Nephron progenitor cell (in vitro differentiated cells): ENCODE measurements at regions not wholly inside any gene's neighbourhood (a gene's known extent, or its start where the extent isn't known, plus 50 kb on each side); places are given as distances from the start of the nearest gene placed in this dataset.
A peak's percentile ranks its signal among the peaks of the same experiment; 100 is the strongest.

Source experiments
- DNase-seq: peaks from one replicate; pipeline ENCODE4 v3.0.0; 2021
- H3K27ac Mint-ChIP-seq: 2 replicates; pipeline ENCODE4 v1.8.0; 2021; ENCODE audit warnings: mild to moderate bottlenecking, moderate library complexity, mixed read lengths
- H3K27me3 Mint-ChIP-seq: 2 replicates; pipeline ENCODE4 v1.8.0; 2021; ENCODE audit warnings: mild to moderate bottlenecking, low read depth, mixed read lengths; ENCODE audit not compliant: poor library complexity
- H3K36me3 Mint-ChIP-seq: 2 replicates; pipeline ENCODE4 v1.8.0; 2021; ENCODE audit warnings: low read depth, mixed read lengths
- H3K4me1 Mint-ChIP-seq: 2 replicates; pipeline ENCODE4 v1.8.0; 2021; ENCODE audit warnings: mixed read lengths
- H3K4me3 Mint-ChIP-seq: 2 replicates; pipeline ENCODE4 v1.8.0; 2021; ENCODE audit warnings: mild to moderate bottlenecking, moderate library complexity, mixed read lengths
- H3K9me3 Mint-ChIP-seq: 2 replicates; pipeline ENCODE4 v1.8.0; 2021; ENCODE audit warnings: mild to moderate bottlenecking, moderate library complexity, mixed read lengths
- CTCF ChIP-seq: fragments of 200-600 bp; sonication (generic); IDR thresholded peaks from 2 replicates; pipeline ENCODE4 v1.5.0; 2021; ENCODE audit warnings: antibody characterized with exemption

DNA sequence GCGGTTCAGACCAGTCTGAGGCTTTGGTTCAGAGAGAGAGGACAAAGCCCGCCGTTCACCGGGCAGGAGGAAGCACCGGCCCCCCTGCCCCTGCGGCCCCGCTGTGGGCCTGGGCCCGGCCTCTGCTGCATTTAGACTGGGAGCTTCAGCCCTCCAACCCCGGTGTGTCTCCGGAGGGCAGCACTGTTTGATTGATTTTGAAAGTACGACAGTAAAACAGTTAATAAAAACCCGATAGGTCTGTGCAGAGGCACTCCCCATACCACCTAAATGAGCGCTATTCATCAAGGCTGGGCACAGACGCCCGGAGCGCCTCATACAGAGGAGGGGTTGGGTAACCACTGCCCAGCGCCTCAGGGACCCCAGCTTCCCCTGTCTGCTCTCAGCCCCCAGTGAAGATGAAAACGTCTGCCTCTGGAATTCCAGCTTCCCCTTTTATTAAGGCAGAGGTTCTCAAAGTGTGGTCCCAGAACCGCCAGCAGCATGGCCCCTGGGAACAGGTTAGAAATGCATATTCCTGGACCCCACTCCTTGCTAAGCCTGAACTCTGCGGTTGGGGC, 256.7 kb upstream of the TLE3 start:
- no peak overlapping the region for H3K27ac Mint-ChIP-seq
- H3K9me3 Mint-ChIP-seq, result no peaks in the 10 kb centered on the region
- H3K36me3 Mint-ChIP-seq, result no peaks in the 10 kb centered on the region
- H3K4me1 Mint-ChIP-seq, result peaks cover 53% of the 10 kb centered on the region
- H3K4me3 Mint-ChIP-seq, result no peak overlapping the region
- no peak for TF ChIP-seq CTCF
- H3K27me3 Mint-ChIP-seq, result peaks cover 33% of the 10 kb centered on the region
- peak; percentile 31 for DNase-seq

- no peak for TF ChIP-seq CTCF
Measured at GRCh38 chr15:70353606-70354345, 256.1 kb upstream of the TLE3 start.

DNA sequence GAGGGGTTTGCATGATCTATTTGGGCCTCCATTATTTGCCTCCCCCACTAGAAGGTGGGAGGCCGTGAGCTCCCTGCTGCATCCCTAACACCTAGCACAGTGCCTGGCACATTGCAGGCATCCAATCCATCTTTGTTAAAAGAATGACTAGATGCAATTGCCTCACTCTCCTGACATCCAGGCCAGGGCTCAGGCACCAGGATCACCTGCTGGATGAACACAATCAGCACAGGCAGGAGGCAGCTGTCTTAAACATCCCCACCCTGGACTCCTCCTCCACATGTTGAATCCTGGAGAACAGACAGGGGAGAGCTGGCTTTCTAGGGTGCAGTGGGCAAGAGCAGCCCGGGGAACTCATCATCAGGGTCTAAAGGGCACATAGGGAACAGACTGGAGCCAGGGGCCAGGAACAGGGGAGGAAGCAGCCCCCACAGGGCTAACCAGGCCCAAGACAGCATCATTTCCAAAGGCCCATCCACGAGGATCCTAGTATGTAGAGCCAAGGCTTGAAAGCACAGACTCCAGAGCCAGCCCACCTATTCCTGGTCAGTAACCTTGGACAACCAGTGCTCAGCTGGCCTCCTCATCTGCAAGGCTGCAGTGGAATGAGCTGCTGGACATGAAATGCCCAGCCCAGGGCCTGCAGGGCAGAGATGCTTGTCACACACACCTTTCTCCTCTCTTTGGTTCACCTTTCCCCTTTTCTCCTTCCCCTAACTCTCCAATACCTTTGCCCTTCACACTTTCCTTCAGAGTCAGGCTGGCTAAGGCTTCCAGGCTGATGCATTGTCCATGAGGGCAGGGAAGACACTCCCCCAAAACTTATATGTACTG, 254.4 kb upstream of the TLE3 start:
- H3K27me3 Mint-ChIP-seq, result peaks cover 24% of the 10 kb centered on the region
- TF ChIP-seq CTCF, result no peak
- H3K36me3 Mint-ChIP-seq, result no peaks in the 10 kb centered on the region
- H3K9me3 Mint-ChIP-seq, result no peaks in the 10 kb centered on the region
- no peak for DNase-seq
- peaks cover 48% of the 10 kb centered on the region for H3K4me1 Mint-ChIP-seq
- H3K4me3 Mint-ChIP-seq, result no peak overlapping the region
- no peak overlapping the region for H3K27ac Mint-ChIP-seq

More at GRCh38 chr15:70353606-70354345, 256.1 kb upstream of the TLE3 start:
- H3K27me3 Mint-ChIP-seq, result peaks cover 29% of the 10 kb centered on the region
- H3K27ac Mint-ChIP-seq, result no peak overlapping the region
- H3K4me1 Mint-ChIP-seq, result peaks cover 53% of the 10 kb centered on the region
- H3K9me3 Mint-ChIP-seq, result no peaks in the 10 kb centered on the region
- H3K4me3 Mint-ChIP-seq, result no peak overlapping the region
- no peaks in the 10 kb centered on the region for H3K36me3 Mint-ChIP-seq
- DNase-seq, result no peak

DNA sequence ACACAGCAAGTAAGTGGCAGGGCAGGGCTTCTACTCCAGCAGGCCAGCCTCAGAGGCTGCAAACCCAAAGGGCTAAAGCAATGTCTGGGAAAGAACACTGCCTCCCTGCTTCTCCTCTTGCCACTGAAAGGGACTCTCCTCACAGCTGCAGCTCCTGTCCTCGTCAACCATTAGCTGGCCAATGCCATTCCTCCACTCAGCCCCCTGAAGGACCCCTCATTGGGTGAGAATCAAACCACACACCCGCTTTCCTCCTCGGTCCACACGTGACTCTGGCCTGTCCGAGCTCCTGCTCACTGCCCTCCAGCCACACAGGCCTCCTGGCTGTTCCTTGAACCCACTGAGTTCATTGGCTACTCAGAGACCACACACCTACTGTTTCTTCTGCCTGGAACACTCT, 253.7 kb upstream of the TLE3 start:
- TF ChIP-seq CTCF, result no peak
- Mint-ChIP-seq H3K4me1 (peaks cover 42% of the 10 kb centered on the region), H3K27ac (no peak overlapping the region), H3K4me3 (no peak overlapping the region), H3K9me3 (no peaks in the 10 kb centered on the region), H3K36me3 (no peaks in the 10 kb centered on the region), H3K27me3 (peaks cover 21% of the 10 kb centered on the region)
- DNase-seq, result no peak

DNA sequence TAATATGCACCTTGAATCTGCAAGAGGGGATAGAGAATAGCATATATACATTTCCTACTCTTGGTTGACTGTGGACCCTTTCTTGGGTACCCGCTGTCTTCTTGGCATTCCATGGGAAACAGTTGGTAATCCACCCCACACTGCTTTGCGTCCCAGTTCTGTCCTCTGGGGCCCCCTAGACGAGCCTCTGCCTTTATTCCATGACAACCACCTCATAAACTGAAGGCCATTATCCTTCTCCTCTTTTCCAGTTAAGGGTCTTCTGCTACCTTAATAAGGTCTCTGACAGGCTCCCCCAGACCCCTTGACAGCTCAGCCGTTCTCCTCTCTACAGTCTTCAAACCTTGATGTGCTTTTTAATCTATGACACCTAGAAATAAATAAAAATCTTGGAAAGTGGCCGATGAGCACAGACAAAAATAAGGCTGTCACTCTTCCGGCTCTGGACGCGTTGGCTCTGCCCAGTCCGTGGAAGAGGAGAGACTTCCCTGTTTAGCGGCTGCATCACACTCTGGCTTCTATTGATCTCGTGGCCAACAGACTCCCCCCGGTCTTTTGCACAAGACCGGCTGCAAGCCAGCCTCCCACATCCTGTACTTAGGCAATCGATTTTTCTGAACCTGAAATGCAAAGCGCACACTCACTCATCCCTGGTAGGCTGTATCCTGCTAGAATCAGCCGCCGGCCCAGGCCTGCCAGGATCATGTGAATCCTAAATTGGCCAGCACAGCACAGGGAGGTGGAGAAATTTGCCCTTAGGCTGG, 251.0 kb upstream of the TLE3 start:
- H3K9me3 Mint-ChIP-seq, result no peaks in the 10 kb centered on the region
- no peak for DNase-seq
- H3K27ac Mint-ChIP-seq, result peak overlapping the region; percentile 45
- no peaks in the 10 kb centered on the region for H3K36me3 Mint-ChIP-seq
- H3K27me3 Mint-ChIP-seq, result peaks cover 18% of the 10 kb centered on the region
- peaks cover 39% of the 10 kb centered on the region for H3K4me1 Mint-ChIP-seq
- no peak overlapping the region for H3K4me3 Mint-ChIP-seq
- no peak for TF ChIP-seq CTCF
